Superior temporal gyrus (tissue), 1 donor: ENCODE measurements at regions not wholly inside any gene's neighbourhood (a gene's known extent, or its start where the extent isn't known, plus 50 kb on each side); places are given as distances from the start of the nearest gene placed in this dataset.
A peak's percentile ranks its signal among the peaks of the same experiment; 100 is the strongest.
"Not testable (repeated sequence)": the region's sequence is repeated elsewhere in the genome, so short reads cannot be mapped to it uniquely, and the experiment has no call there.

Experiments
- DNase-seq: peaks from one replicate; pipeline ENCODE4 v3.0.0-alpha.2; 2016; ENCODE audit errors: extremely low spot score

GRCh38 chr7:20839196-20839735 is 52.6 kb upstream of the SP8 start:
- no peak for DNase-seq

- no peak for DNase-seq
These were observed 53.3 kb upstream of the SP8 start for GRCh38 chr7:20839987-20840386.

DNA sequence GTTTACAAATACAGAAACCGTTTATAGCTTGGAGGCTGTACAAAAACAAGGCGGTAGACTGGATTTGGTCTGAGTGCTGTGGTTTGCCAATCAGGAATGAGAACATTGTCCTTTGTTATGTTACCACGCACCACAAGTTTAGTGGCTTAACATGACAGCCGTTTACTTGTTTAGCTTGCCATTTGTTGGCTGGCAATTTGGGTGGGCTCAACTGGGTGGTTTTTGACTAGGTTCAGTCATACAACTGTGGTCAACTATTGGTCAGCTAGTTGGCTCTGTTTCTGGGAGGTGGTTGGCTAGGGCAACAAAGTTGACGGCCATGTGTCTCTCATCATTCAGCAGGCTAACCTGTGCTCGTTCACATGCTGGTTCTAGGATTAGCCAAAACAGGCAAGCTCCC is 60.1 kb upstream of the SP8 start:
- no peak for DNase-seq

- DNase-seq = peak; percentile 19
These were observed 72.3 kb upstream of the SP8 start for GRCh38 chr7:20858951-20859350.

DNA sequence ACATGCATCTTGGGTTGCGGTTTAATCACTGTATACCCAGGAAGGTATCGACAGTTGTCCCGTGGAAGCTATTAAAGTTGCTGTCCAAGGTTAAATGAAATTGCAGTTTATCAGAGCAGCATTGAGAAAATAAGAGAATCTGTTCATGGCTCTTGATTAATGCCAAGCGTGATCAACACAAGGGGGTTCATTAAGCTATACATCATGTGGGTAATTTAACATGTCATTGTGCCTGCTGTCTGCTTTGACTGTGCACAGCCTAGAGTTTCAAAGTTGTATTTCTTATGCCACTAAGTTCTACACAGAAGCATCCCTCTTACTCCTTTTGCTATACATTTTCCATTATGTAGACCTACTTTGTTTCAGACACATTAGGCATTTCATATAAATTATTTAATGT is 74.8 kb upstream of the SP8 start:
- DNase-seq = no peak

DNA sequence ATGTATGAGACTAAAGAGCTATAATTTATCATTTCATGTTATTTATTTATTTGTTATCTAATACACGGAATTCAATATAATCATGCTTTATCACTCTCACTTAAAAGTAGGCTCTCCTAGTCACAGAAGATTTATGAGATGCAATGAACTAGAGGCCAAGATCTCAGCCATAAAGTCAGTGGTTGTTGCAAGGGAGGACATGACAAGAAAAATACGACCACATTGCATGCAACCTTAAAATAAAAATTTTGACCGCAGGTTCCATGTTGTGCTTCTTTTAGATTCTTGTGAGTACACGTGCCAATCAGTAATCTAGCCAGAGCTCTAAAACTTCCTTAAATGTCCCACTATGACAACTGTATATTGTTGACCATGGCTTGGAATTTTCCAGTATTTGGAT is 75.9 kb upstream of the SP8 start:
- no peak for DNase-seq

DNA sequence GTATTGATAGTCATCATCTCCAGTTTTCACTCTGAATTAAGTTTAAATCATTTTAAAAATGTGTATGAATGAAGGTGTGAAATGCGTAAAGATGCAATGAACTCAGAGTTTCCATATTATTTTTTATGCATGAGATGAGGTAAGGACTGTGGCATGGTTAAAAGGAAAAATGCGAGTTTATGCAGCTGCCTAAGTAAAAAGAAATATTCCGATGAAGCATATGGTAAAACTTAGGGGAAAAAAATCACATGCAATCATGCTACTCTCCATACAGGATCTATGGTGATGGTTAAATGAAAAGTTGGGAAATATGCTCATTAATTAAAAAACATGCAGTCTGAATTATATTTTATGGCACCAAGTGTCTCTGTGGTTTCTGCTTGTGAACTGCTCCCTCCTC is 77.5 kb upstream of the SP8 start:
- no peak for DNase-seq

GRCh38 chr7:20865684-20866083 is 79.0 kb upstream of the SP8 start:
- no peak for DNase-seq

DNA sequence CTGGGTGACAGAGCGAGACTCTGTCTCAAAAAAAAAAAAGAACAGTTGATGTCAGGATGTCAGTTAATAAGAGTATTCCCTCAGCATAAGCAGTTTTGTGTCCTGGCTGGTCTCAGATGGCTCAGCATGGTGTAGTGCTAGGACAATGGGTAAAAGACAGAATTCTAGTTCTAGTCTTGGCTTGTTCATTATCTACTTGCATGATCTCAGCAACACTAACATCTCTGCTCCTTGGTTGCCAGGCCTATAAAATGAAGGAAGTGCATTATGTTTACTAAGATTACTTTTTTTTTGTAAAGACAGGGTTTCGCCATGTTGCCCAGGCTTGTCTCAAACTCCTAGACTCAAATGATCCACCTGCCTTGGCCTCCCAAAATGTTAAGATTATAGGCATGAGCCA is 84.3 kb upstream of the SP8 start:
- DNase-seq = no peak

- DNase-seq = no peak
These were observed 106.1 kb upstream of the SP8 start for GRCh38 chr7:20892776-20893175.

- DNase-seq = no peak
These were observed 108.1 kb upstream of the SP8 start for GRCh38 chr7:20894806-20895205.

DNA sequence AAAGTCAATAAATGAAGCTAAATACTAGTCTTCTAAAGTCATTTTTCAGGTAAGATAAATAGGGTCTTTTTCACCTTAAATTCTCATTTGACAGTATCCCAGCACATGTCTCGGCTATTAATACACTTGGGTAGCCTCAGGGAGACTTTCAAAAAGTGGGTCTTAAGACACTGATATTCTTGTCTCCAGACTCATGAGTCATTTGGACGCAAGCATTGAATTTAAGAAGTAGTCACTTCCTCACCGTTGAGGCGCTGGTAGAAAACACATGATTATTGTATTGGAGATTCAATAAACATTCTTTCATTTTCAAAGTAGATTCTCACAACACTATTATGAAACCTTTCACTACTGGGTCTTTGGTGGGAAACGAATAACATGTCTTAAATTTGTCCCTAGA is 108.9 kb upstream of the SP8 start:
- no peak for DNase-seq

DNA sequence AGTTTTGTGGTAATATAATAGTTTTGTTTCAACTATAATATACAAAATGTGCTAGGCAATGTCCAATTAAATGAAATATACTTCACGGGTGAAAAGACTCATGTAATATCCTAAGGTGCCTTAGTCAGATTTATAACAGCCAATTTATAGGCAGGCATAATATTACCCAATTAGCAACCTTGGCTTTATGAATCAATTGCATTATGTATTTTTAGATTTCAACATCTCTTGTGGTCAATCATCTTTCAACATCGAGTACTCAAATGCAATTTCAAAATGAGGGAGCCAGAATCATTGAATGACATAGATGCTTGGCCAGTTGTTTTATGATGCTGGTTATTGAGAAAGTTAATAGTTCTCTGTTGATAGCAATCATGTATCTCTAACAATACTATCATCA is 110.3 kb upstream of the SP8 start:
- DNase-seq = no peak

- DNase-seq = no peak
These were observed 120.2 kb upstream of the SP8 start for GRCh38 chr7:20906801-20907453.

DNA sequence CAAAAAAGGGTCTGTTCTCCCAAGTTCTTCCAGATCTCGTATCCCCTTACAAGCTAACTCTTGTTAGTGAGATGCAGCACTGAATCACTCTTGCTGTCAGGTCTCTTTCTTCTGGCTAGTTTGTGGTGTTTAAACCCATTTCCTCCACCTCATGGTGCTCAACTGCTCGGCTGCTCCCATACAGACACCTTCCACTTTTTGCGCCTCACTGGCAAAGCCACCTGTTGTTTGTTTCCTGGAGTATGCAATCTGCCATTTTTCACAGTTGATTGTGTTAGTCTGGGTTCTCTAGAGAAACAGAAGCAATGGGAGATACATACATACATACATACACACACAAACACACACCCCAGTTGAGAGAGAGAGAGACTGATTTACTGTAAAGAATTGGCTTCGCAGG is 124.4 kb upstream of the SP8 start:
- no peak for DNase-seq

GRCh38 chr7:20913853-20914252 is 127.2 kb upstream of the SP8 start:
- DNase-seq = no peak

DNA sequence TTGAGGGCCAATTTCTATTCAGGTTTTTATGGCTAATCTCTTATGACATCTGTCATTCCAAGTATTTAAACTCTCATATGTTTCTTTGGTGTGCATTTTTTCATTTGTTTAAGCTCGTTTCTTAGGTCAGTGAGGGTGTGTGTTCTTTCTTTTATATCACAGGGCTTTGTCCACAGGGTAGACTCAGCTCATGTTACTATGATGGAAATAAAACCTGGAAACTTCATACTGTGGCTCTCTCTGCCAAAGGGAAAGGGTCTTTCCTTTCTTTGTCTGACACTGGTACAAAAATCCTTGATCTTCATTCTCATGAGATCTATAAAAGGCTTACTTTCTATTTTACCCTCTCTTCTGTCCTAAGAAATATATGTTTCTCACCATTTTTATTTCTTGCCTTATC is 129.6 kb upstream of the SP8 start:
- DNase-seq = no peak

- DNase-seq = no peak
These were observed 130.9 kb upstream of the SP8 start for GRCh38 chr7:20917603-20918002.

GRCh38 chr7:20918156-20918555 is 131.5 kb upstream of the SP8 start:
- DNase-seq = no peak

DNA sequence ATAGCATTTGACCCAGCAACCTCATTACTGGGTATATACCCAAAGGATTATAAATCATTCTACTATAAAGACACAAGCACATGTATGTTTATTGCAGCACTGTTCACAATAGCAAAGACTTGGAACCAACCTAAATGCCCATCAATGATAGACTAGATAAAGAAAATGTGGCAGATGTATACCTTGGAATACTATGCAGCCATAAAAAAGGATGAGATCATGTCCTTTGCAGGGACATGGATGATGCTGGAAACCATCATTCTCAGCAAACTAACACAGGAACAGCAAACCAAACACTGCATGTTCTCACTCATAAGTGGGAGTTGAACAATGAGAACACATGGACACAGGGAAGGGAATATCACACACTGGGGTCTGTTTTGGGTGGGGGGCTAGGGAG is 140.5 kb upstream of the SP8 start:
- not testable (repeated sequence) for DNase-seq

GRCh38 chr7:20927976-20928375 is 141.3 kb upstream of the SP8 start:
- DNase-seq = no peak

- no peak for DNase-seq
These were observed 142.5 kb upstream of the SP8 start for GRCh38 chr7:20929199-20929598.

DNA sequence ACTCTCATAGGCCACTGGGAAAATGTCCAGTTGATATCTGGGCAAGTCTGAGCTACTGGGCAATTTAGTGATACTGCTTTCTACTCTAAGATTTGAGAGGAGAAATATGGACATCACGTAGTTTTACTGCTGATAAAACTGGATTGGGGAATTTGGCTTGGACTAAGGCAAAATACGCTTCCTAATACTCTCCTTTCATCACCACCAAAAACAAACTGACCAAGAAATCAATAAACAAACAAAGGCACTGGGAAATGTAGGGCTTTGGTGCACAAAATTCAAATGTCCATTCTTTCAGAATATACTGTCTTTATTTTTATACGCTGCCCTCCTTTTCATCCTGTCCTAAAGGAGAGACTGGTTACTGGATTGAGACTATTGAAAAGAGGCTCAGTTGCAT is 145.1 kb upstream of the SP8 start:
- no peak for DNase-seq
